HG03064 (cell line): ENCODE measurements at regions not wholly inside any gene's neighbourhood (a gene's known extent, or its start where the extent isn't known, plus 50 kb on each side); places are given as distances from the start of the nearest gene placed in this dataset.

Experiments used
- ATAC-seq: cut with Tn5 transposase; IDR thresholded peaks from one replicate; pipeline ENCODE4 v1.9.1; 2021; ENCODE audit warnings: low read depth; ENCODE audit not compliant: unreplicated experiment

GRCh38 chr10:111698711-111699110 is 484.9 kb downstream of the GPAM start:
- no peak for ATAC-seq

- ATAC-seq, result no peak
Measured at GRCh38 chr10:111703986-111704385, 479.6 kb downstream of the GPAM start.

- ATAC-seq, result no peak
Measured at GRCh38 chr10:111705021-111705420, 478.5 kb downstream of the GPAM start.

- ATAC-seq, result no peak
Measured at GRCh38 chr10:111706331-111706730, 477.2 kb downstream of the GPAM start.

- ATAC-seq, result no peak
Measured at GRCh38 chr10:111707076-111707475, 476.5 kb downstream of the GPAM start.

- no peak for ATAC-seq
Measured at GRCh38 chr10:111709603-111710002, 474.0 kb downstream of the GPAM start.

GRCh38 chr10:111716032-111716431 is 467.5 kb downstream of the GPAM start:
- ATAC-seq, result no peak

- ATAC-seq, result no peak
Measured at GRCh38 chr10:111724121-111724520, 459.4 kb downstream of the GPAM start.

GRCh38 chr10:111725050-111725449 is 458.5 kb downstream of the GPAM start:
- no peak for ATAC-seq

GRCh38 chr10:111732166-111732785 is 451.3 kb downstream of the GPAM start:
- no peak for ATAC-seq

- ATAC-seq, result no peak
Measured at GRCh38 chr10:111739125-111739873, 444.3 kb downstream of the GPAM start.

- no peak for ATAC-seq
Measured at GRCh38 chr10:111739874-111740139, 443.8 kb downstream of the GPAM start.

- ATAC-seq, result no peak
Measured at GRCh38 chr10:111745982-111746381, 437.6 kb downstream of the GPAM start.

GRCh38 chr10:111747751-111748150 is 435.8 kb downstream of the GPAM start:
- no peak for ATAC-seq

- ATAC-seq, result no peak
Measured at GRCh38 chr10:111748184-111748583, 435.4 kb downstream of the GPAM start.

GRCh38 chr10:111750165-111750849 is 433.3 kb downstream of the GPAM start:
- ATAC-seq, result no peak

- no peak for ATAC-seq
Measured at GRCh38 chr10:111756217-111757061, 427.1 kb downstream of the GPAM start.

GRCh38 chr10:111758593-111758992 is 425.0 kb downstream of the GPAM start:
- ATAC-seq, result no peak

- ATAC-seq, result no peak
Measured at GRCh38 chr10:111762114-111762513, 421.5 kb downstream of the GPAM start.

- no peak for ATAC-seq
Measured at GRCh38 chr10:111765216-111765615, 418.3 kb downstream of the GPAM start.

- no peak for ATAC-seq
Measured at GRCh38 chr10:111766464-111766863, 417.1 kb downstream of the GPAM start.
